ENCODE measurements at regions not wholly inside any gene's neighbourhood (a gene's known extent, or its start where the extent isn't known, plus 50 kb on each side); places are given as distances from the start of the nearest gene placed in this dataset.

DNA sequence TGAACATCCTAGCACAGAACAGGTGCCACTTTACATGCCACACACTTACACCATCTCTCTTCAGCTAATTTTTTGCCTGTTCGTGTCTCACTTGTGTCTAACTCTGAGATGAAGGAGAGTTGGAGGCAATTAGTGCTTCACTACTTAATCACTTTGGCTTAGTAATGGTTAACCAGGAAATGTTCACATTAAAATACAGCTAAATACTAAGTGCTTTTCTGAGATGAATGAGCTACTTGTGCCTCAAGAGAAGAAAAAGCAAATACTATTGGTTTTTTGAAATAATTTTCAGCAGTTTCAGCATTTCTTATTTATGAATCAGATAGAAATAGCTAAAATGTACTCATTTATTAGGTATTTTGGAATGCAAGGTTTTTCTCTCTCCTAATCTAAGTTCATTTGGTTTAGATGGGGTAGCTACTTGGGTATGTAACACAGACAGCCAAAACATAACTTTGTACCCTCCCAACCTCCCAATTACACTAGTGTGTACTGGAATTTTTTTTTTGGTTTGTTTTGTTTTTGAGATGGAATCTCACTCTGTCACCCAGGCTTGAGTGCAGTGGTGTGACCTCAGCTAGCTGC, 1474.1 kb upstream of the SEL1L start (continued):
- TF ChIP-seq, protein P1, sequence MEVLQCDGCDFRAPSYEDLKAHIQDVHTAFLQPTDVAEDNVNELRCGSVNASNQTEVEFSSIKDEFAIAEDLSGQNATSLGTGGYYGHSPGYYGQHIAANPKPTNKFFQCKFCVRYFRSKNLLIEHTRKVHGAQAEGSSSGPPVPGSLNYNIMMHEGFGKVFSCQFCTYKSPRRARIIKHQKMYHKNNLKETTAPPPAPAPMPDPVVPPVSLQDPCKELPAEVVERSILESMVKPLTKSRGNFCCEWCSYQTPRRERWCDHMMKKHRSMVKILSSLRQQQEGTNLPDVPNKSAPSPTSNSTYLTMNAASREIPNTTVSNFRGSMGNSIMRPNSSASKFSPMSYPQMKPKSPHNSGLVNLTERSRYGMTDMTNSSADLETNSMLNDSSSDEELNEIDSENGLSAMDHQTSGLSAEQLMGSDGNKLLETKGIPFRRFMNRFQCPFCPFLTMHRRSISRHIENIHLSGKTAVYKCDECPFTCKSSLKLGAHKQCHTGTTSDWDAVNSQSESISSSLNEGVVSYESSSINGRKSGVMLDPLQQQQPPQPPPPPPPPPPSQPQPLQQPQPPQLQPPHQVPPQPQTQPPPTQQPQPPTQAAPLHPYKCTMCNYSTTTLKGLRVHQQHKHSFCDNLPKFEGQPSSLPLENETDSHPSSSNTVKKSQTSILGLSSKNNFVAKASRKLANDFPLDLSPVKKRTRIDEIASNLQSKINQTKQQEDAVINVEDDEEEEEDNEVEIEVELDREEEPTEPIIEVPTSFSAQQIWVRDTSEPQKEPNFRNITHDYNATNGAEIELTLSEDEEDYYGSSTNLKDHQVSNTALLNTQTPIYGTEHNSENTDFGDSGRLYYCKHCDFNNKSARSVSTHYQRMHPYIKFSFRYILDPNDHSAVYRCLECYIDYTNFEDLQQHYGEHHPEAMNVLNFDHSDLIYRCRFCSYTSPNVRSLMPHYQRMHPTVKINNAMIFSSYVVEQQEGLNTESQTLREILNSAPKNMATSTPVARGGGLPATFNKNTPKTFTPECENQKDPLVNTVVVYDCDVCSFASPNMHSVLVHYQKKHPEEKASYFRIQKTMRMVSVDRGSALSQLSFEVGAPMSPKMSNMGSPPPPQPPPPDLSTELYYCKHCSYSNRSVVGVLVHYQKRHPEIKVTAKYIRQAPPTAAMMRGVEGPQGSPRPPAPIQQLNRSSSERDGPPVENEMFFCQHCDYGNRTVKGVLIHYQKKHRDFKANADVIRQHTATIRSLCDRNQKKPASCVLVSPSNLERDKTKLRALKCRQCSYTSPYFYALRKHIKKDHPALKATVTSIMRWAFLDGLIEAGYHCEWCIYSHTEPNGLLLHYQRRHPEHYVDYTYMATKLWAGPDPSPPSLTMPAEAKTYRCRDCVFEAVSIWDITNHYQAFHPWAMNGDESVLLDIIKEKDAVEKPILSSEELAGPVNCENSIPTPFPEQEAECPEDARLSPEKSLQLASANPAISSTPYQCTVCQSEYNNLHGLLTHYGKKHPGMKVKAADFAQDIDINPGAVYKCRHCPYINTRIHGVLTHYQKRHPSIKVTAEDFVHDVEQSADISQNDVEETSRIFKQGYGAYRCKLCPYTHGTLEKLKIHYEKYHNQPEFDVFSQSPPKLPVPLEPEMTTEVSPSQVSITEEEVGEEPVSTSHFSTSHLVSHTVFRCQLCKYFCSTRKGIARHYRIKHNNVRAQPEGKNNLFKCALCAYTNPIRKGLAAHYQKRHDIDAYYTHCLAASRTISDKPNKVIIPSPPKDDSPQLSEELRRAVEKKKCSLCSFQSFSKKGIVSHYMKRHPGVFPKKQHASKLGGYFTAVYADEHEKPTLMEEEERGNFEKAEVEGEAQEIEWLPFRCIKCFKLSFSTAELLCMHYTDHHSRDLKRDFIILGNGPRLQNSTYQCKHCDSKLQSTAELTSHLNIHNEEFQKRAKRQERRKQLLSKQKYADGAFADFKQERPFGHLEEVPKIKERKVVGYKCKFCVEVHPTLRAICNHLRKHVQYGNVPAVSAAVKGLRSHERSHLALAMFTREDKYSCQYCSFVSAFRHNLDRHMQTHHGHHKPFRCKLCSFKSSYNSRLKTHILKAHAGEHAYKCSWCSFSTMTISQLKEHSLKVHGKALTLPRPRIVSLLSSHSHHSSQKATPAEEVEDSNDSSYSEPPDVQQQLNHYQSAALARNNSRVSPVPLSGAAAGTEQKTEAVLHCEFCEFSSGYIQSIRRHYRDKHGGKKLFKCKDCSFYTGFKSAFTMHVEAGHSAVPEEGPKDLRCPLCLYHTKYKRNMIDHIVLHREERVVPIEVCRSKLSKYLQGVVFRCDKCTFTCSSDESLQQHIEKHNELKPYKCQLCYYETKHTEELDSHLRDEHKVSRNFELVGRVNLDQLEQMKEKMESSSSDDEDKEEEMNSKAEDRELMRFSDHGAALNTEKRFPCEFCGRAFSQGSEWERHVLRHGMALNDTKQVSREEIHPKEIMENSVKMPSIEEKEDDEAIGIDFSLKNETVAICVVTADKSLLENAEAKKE (CRISPR knock-in tag; IDR thresholded peaks at IDR 0.05) = no peak
- no peak for TF ChIP-seq STAT1 (IDR thresholded peaks at IDR 0.05; ENCODE audit: unreplicated experiment)

DNA sequence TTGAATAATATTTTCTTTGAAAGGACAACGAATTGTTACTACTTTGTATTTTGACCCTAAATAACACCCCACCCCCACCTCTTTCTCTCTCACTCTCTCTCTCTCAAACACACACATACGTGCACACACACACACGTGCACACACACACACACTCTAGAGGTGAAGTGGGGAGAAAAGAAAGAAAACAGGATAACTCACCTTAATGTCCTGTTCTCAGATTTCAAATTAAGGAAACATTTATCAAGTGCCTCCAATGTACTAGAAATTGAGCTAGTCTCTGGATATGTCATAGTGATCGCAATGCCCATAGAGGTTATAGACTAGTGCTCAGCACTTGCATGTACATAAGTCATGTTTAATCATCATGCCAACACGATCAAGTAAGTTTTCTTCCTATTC, 1483.6 kb upstream of the SEL1L start:
- no peak overlapping the region for H3K27ac ChIP-seq (ENCODE audit: low read depth)

More for the DNA sequence above, 1483.6 kb upstream of the SEL1L start:
- no peak for DNase-seq (ENCODE audit: low spot score)
- Histone ChIP-seq H3K4me2 (no peak overlapping the region), H3K4me3 (no peak overlapping the region), H2AFZ (no peak overlapping the region), H4K20me1 (replicated peaks; ENCODE audit: insufficient read depth) (no peaks in the 10 kb centered on the region), H3K79me2 (replicated peaks; ENCODE audit: insufficient read depth) (no peaks in the 10 kb centered on the region), H3K27me3 (ENCODE audit: insufficient read depth) (no peaks in the 10 kb centered on the region), H3F3A (replicated peaks; ENCODE audit: low read depth) (no peaks in the 10 kb centered on the region), H3K4me1 (ENCODE audit: insufficient read depth) (no peaks in the 10 kb centered on the region), H3K36me3 (ENCODE audit: insufficient read depth) (no peaks in the 10 kb centered on the region), H3K9me2 (ENCODE audit: insufficient read depth) (peaks cover 4% of the 10 kb centered on the region; the same call in 1 of the 2 replicates)
- no peak for ATAC-seq
- no peaks in the 10 kb centered on the region for H3K36me3 Mint-ChIP-seq (ENCODE audit: low read depth)
- no peaks in the 10 kb centered on the region for H3K27me3 Mint-ChIP-seq (ENCODE audit: insufficient read depth, low read depth, poor library complexity)
- TF ChIP-seq JUNB (IDR thresholded peaks at IDR 0.05; ENCODE audit: unreplicated experiment) (no peak), EZH2phosphoT487 (IDR thresholded peaks at IDR 0.05; ENCODE audit: unreplicated experiment) (no peak), EZH2 (IDR thresholded peaks at IDR 0.05; ENCODE audit: low read depth, unreplicated experiment) (no peak), ZNF114 (CRISPR knock-in tag; IDR thresholded peaks at IDR 0.05) (no peak), CREB1 (CRISPR knock-in tag; IDR thresholded peaks at IDR 0.05; ENCODE audit: low read depth) (no peak)
- TF ChIP-seq, protein P2, sequence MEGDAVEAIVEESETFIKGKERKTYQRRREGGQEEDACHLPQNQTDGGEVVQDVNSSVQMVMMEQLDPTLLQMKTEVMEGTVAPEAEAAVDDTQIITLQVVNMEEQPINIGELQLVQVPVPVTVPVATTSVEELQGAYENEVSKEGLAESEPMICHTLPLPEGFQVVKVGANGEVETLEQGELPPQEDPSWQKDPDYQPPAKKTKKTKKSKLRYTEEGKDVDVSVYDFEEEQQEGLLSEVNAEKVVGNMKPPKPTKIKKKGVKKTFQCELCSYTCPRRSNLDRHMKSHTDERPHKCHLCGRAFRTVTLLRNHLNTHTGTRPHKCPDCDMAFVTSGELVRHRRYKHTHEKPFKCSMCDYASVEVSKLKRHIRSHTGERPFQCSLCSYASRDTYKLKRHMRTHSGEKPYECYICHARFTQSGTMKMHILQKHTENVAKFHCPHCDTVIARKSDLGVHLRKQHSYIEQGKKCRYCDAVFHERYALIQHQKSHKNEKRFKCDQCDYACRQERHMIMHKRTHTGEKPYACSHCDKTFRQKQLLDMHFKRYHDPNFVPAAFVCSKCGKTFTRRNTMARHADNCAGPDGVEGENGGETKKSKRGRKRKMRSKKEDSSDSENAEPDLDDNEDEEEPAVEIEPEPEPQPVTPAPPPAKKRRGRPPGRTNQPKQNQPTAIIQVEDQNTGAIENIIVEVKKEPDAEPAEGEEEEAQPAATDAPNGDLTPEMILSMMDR (conservative IDR thresholded peaks at IDR 0.05; ENCODE audit: low read depth in 2 of 2) = no peak
- TF ChIP-seq, protein P1 (CRISPR knock-in tag; IDR thresholded peaks at IDR 0.05) = no peak
- H3K9me3 Mint-ChIP-seq = peaks cover 19% of the 10 kb centered on the region; the same call in 2 of the 3 replicates
- no peak overlapping the region for H3K4me3 Mint-ChIP-seq
- no peak overlapping the region for H3K27ac Mint-ChIP-seq
- peaks cover 4% of the 10 kb centered on the region; the same call in 2 of the 3 replicates for H3K4me1 Mint-ChIP-seq

All from GM23338 (cell line).